Activated T-cell treated with anti-CD3 and anti-CD28 coated beads, Interleukin-2, amount 50 U/mL, for 4 hours (primary cell): ENCODE measurements at regions not wholly inside any gene's neighbourhood (a gene's known extent, or its start where the extent isn't known, plus 50 kb on each side); places are given as distances from the start of the nearest gene placed in this dataset.
"Not testable (repeated sequence)": the region's sequence is repeated elsewhere in the genome, so short reads cannot be mapped to it uniquely, and the experiment has no call there.

Experiments
- ATAC-seq, 2 donors: fragments of 200-7000 bp; cut with Tn5 transposase; one replicate each; pipeline ENCODE4 v1.10.0; 2021
- DNase-seq: peaks from one replicate; pipeline ENCODE4 v3.0.0-alpha.2; 2020
- H3K27me3 Mint-ChIP-seq: one replicate; pipeline ENCODE4 v1.8.0; 2021; ENCODE audit warnings: low read depth, mixed read lengths
- H3K36me3 Mint-ChIP-seq: one replicate; pipeline ENCODE4 v1.8.0; 2022; ENCODE audit warnings: mixed read lengths; ENCODE audit not compliant: insufficient read depth
- H3K4me1 Mint-ChIP-seq: one replicate; pipeline ENCODE4 v1.8.0; 2021; ENCODE audit warnings: low read depth, mixed read lengths
- H3K4me3 Mint-ChIP-seq: one replicate; pipeline ENCODE4 v1.8.0; 2021; ENCODE audit warnings: mild to moderate bottlenecking, moderate library complexity, mixed read lengths
- H3K9me3 Mint-ChIP-seq: one replicate; pipeline ENCODE4 v1.8.0; 2021; ENCODE audit warnings: mixed read lengths

GRCh38 chr12:91252341-91252740 is 69.7 kb upstream of the DCN start:
- no peak overlapping the region for H3K4me3 Mint-ChIP-seq
- H3K27me3 Mint-ChIP-seq, result peaks cover 9% of the 10 kb centered on the region
- no peak for DNase-seq
- H3K9me3 Mint-ChIP-seq, result peaks cover 2% of the 10 kb centered on the region
- no peaks in the 10 kb centered on the region for H3K4me1 Mint-ChIP-seq
- H3K36me3 Mint-ChIP-seq, result no peaks in the 10 kb centered on the region
- no peak for ATAC-seq

- peaks cover 2% of the 10 kb centered on the region for H3K9me3 Mint-ChIP-seq
- H3K36me3 Mint-ChIP-seq, result no peaks in the 10 kb centered on the region
- peaks cover 8% of the 10 kb centered on the region for H3K27me3 Mint-ChIP-seq
- no peak for ATAC-seq
- H3K4me1 Mint-ChIP-seq, result no peaks in the 10 kb centered on the region
- DNase-seq, result no peak
- no peak overlapping the region for H3K4me3 Mint-ChIP-seq
These were observed 67.7 kb upstream of the DCN start for GRCh38 chr12:91250273-91250665.

GRCh38 chr12:91249518-91250272 is 67.1 kb upstream of the DCN start:
- ATAC-seq, result no peak
- Mint-ChIP-seq H3K27me3 (peaks cover 5% of the 10 kb centered on the region), H3K4me1 (no peaks in the 10 kb centered on the region), H3K9me3 (peaks cover 2% of the 10 kb centered on the region), H3K36me3 (no peaks in the 10 kb centered on the region), H3K4me3 (no peak overlapping the region)
- DNase-seq, result no peak

- Mint-ChIP-seq H3K4me3 (no peak overlapping the region), H3K36me3 (no peaks in the 10 kb centered on the region), H3K27me3 (peaks cover 3% of the 10 kb centered on the region), H3K4me1 (no peaks in the 10 kb centered on the region), H3K9me3 (peaks cover 4% of the 10 kb centered on the region)
- ATAC-seq, result no peak
- DNase-seq, result no peak
These were observed 66.4 kb upstream of the DCN start for GRCh38 chr12:91249054-91249453.

- not testable (repeated sequence) for ATAC-seq, H3K36me3 Mint-ChIP-seq, DNase-seq, H3K4me1 Mint-ChIP-seq, H3K9me3 Mint-ChIP-seq, H3K27me3 Mint-ChIP-seq, H3K4me3 Mint-ChIP-seq
These were observed 60.6 kb upstream of the DCN start for GRCh38 chr12:91243177-91243576.

- no peak overlapping the region for H3K4me3 Mint-ChIP-seq
- H3K9me3 Mint-ChIP-seq, result peaks cover 11% of the 10 kb centered on the region
- no peaks in the 10 kb centered on the region for H3K4me1 Mint-ChIP-seq
- DNase-seq (no peak), ATAC-seq (no peak)
- H3K36me3 Mint-ChIP-seq, result no peaks in the 10 kb centered on the region
- H3K27me3 Mint-ChIP-seq, result no peaks in the 10 kb centered on the region
These were observed 59.1 kb upstream of the DCN start for GRCh38 chr12:91241756-91242155.

- Mint-ChIP-seq H3K27me3 (no peaks in the 10 kb centered on the region), H3K4me3 (no peak overlapping the region), H3K4me1 (no peaks in the 10 kb centered on the region), H3K36me3 (no peaks in the 10 kb centered on the region), H3K9me3 (peaks cover 11% of the 10 kb centered on the region)
- DNase-seq (no peak), ATAC-seq (no peak)
These were observed 57.9 kb upstream of the DCN start for GRCh38 chr12:91240386-91241095.

GRCh38 chr12:91239481-91239880 is 56.9 kb upstream of the DCN start:
- Mint-ChIP-seq H3K4me3 (no peak overlapping the region), H3K4me1 (no peaks in the 10 kb centered on the region), H3K27me3 (no peaks in the 10 kb centered on the region), H3K9me3 (peaks cover 11% of the 10 kb centered on the region), H3K36me3 (no peaks in the 10 kb centered on the region)
- DNase-seq, result no peak
- no peak for ATAC-seq
